OCI-LY1 (cell line): ENCODE measurements at regions not wholly inside any gene's neighbourhood (a gene's known extent, or its start where the extent isn't known, plus 50 kb on each side); places are given as distances from the start of the nearest gene placed in this dataset.
"Not testable (repeated sequence)": the region's sequence is repeated elsewhere in the genome, so short reads cannot be mapped to it uniquely, and the experiment has no call there.

Source experiments
- CTCF ChIP-seq: fragments of 200-600 bp; sonication (generic), shearing (Covaris generic); IDR thresholded peaks from 2 replicates; pipeline ENCODE4 v1.5.1; 2017; ENCODE audit warnings: mild to moderate bottlenecking, antibody characterized with exemption, low read length, moderate library complexity, mixed read lengths
- EZH2 ChIP-seq: fragments of 200-600 bp; sonication (generic), shearing (Covaris generic); IDR thresholded peaks from 2 replicates; pipeline ENCODE4 v1.8.0; 2017; ENCODE audit warnings: borderline replicate concordance, mixed run types, mild to moderate bottlenecking, antibody characterized with exemption, low read length, moderate library complexity, mixed read lengths

GRCh38 chrX:66107860-66108259 is 56.2 kb upstream of the HEPH start:
- TF ChIP-seq CTCF, EZH2: not testable (repeated sequence)
